Neural progenitor cell (in vitro differentiated cells): ENCODE measurements at regions not wholly inside any gene's neighbourhood (a gene's known extent, or its start where the extent isn't known, plus 50 kb on each side); places are given as distances from the start of the nearest gene placed in this dataset.

Source experiments
- EZH2 ChIP-seq: fragments of 200-600 bp; sonication (generic); IDR thresholded peaks from 2 replicates; pipeline ENCODE4 v1.6.1; 2017; ENCODE audit warnings: antibody characterized with exemption, mild to moderate bottlenecking, moderate library complexity
- EZH2phosphoT487 ChIP-seq: fragments of 200-600 bp; sonication (generic); IDR thresholded peaks from 2 replicates; pipeline ENCODE4 v1.6.1; 2017; ENCODE audit warnings: antibody characterized with exemption
- TF ChIP-seq, protein P1 (sequence below): fragments of 200-600 bp; sonication (generic); IDR thresholded peaks from 2 replicates; pipeline ENCODE4 v1.5.1; 2017; ENCODE audit warnings: antibody characterized with exemption, mild to moderate bottlenecking

GRCh38 chrX:142002471-142002870 is 98.8 kb downstream of the MAGEC1 start:
- TF ChIP-seq EZH2phosphoT487: no peak
- no peak for TF ChIP-seq EZH2
- TF ChIP-seq, protein P1, sequence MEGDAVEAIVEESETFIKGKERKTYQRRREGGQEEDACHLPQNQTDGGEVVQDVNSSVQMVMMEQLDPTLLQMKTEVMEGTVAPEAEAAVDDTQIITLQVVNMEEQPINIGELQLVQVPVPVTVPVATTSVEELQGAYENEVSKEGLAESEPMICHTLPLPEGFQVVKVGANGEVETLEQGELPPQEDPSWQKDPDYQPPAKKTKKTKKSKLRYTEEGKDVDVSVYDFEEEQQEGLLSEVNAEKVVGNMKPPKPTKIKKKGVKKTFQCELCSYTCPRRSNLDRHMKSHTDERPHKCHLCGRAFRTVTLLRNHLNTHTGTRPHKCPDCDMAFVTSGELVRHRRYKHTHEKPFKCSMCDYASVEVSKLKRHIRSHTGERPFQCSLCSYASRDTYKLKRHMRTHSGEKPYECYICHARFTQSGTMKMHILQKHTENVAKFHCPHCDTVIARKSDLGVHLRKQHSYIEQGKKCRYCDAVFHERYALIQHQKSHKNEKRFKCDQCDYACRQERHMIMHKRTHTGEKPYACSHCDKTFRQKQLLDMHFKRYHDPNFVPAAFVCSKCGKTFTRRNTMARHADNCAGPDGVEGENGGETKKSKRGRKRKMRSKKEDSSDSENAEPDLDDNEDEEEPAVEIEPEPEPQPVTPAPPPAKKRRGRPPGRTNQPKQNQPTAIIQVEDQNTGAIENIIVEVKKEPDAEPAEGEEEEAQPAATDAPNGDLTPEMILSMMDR: no peak
